Mucosa of descending colon (tissue), 3 donors: ENCODE measurements at regions not wholly inside any gene's neighbourhood (a gene's known extent, or its start where the extent isn't known, plus 50 kb on each side); places are given as distances from the start of the nearest gene placed in this dataset.
"Not testable (repeated sequence)": the region's sequence is repeated elsewhere in the genome, so short reads cannot be mapped to it uniquely, and the experiment has no call there.

Experiments
- ATAC-seq: fragments of 200-7000 bp; cut with Tn5 transposase; one replicate; pipeline ENCODE4 v1.9.1; 2020; ENCODE audit warnings: mild to moderate bottlenecking, moderate library complexity
- DNase-seq, 3 donors: peaks; one replicate each; pipeline ENCODE4 v3.0.0-alpha.2; 2020
- H3K36me3 ChIP-seq: fragments of 200-600 bp; one replicate; pipeline ENCODE4 v1.8.0; 2021; ENCODE audit warnings: low read depth, mild to moderate bottlenecking
- H3K4me1 ChIP-seq: fragments of 200-600 bp; one replicate; pipeline ENCODE4 v1.8.0; 2021; ENCODE audit warnings: low read depth, mild to moderate bottlenecking
- H3K4me3 ChIP-seq: fragments of 200-600 bp; one replicate; pipeline ENCODE4 v1.8.0; 2021; ENCODE audit warnings: mild to moderate bottlenecking
- H3K9me3 ChIP-seq: fragments of 200-600 bp; one replicate; pipeline ENCODE4 v1.8.0; 2021; ENCODE audit warnings: mild to moderate bottlenecking
- CTCF ChIP-seq: fragments of 200-600 bp; IDR thresholded peaks from one replicate; pipeline ENCODE4 v1.8.0; 2022; ENCODE audit warnings: antibody characterized with exemption, mild to moderate bottlenecking
- intact Hi-C, 2 donors: fragments of 100-400 bp; cut with DNase I in 1 of 2; cut with micrococcal nuclease in 1 of 2; formaldehyde crosslinking; loops; one replicate each; pipeline versions ENCODE4 v1.11.0 to v1.11.1; 2022; cut with DNase I, micrococcal nuclease
- donor health status: DM: no; HTN: no; CAD: no; lungs with moderate emphysema.
- donor health status: DM: no; HTN: no; CAD: no.
- donor health status: DM: no; HTN: yes; CAD: no.

DNA sequence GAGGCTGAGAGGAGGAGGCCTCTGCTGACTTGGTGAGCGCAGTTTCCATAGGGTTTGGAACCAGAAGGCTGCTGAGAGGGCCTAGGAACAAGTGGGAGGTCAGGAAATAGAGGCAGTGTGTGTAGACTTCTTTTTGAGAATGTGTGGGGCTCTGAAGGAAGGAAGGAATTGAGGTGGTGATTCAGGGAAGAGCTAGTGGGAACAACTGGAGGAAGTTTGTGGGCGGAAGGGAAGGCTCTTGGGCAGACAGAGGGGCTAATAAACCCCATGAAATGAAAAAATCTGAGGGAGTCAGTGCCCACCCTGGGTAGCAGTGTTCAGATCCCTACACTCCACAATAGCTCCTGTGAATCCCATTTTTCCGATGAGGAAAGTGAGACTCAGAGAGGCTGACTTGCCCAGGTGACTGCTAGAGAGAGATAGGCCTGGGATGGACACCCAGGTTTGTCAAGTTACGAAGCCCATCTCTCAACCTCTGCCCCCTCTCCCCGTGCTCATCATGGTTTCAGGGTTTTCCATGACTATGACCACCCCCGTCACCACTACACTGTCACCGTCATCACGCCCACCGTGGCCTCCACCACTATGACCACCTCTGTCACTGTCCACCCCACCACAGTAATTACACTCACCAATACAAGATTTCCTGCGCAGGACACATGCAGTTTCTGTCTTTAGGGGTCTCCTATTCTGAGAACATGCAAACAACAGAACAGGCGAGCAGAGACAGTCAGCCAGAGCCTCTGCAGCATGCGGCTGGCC, 106.4 kb downstream of the MRPL14 start:
- Histone ChIP-seq H3K4me1 (no peaks in the 10 kb centered on the region), H3K36me3 (no peaks in the 10 kb centered on the region), H3K9me3 (no peaks in the 10 kb centered on the region), H3K4me3 (no peak overlapping the region)
- peak in 1 of 3 donors; percentile 11 for DNase-seq
- ATAC-seq = no peak
- intact Hi-C loops = no loop called here
- TF ChIP-seq CTCF = no peak

- TF ChIP-seq CTCF = no peak
- Histone ChIP-seq H3K9me3 (no peaks in the 10 kb centered on the region), H3K36me3 (no peaks in the 10 kb centered on the region), H3K4me1 (no peaks in the 10 kb centered on the region), H3K4me3 (no peak overlapping the region)
- peak; percentile 43 for ATAC-seq
- intact Hi-C loops = no loop called here
- peak; percentile 18 to 45 (median 38) for DNase-seq
Measured at GRCh38 chr6:44020148-44020547, 107.1 kb downstream of the MRPL14 start.

- ATAC-seq, H3K36me3 ChIP-seq, H3K4me3 ChIP-seq, H3K9me3 ChIP-seq, DNase-seq, H3K4me1 ChIP-seq, intact Hi-C loops: not testable (repeated sequence)
Measured at GRCh38 chr6:44017307-44017706, 109.9 kb downstream of the MRPL14 start.

GRCh38 chr6:44016131-44016870, 111.0 kb downstream of the MRPL14 start:
- ATAC-seq = no peak
- Histone ChIP-seq H3K4me1 (no peaks in the 10 kb centered on the region), H3K4me3 (no peak overlapping the region), H3K9me3 (no peaks in the 10 kb centered on the region), H3K36me3 (no peaks in the 10 kb centered on the region)
- no peak for TF ChIP-seq CTCF
- no peak for DNase-seq
- intact Hi-C loops = no loop called here

DNA sequence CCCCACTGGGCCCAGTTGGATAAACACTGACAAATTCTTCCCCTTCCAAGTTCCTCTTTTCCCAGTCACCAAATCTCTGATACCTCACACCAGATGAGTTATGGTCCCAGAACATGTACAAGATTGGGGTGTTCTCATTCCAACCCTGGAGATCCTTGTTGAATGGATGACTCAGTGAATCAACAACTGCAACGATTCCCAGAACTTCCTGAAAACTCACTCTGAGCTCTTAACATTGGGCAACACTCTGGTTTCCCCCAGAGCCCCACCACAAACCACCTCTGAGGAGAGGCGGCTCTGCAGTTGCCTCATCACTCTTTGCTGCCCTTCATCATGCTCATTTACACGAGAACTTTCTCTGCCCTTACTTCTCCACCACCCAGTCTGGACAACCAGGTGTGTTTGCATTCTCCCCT, 115.2 kb downstream of the MRPL14 start:
- DNase-seq (peak in 1 of 3 donors; percentile 13), ATAC-seq (peak; percentile 40)
- Histone ChIP-seq H3K36me3 (no peaks in the 10 kb centered on the region), H3K4me3 (no peak overlapping the region), H3K9me3 (no peaks in the 10 kb centered on the region), H3K4me1 (no peaks in the 10 kb centered on the region)
- intact Hi-C loops = no loop called here
- no peak for TF ChIP-seq CTCF

- DNase-seq (no peak), ATAC-seq (no peak)
- no peak for TF ChIP-seq CTCF
- H3K36me3 ChIP-seq = no peaks in the 10 kb centered on the region
- intact Hi-C loops = no loop called here
- H3K9me3 ChIP-seq = no peaks in the 10 kb centered on the region
- no peaks in the 10 kb centered on the region for H3K4me1 ChIP-seq
- no peak overlapping the region for H3K4me3 ChIP-seq
Measured at GRCh38 chr6:44011350-44011920, 115.8 kb downstream of the MRPL14 start.
